Chondrocyte (in vitro differentiated cells): ENCODE measurements at regions not wholly inside any gene's neighbourhood (a gene's known extent, or its start where the extent isn't known, plus 50 kb on each side); places are given as distances from the start of the nearest gene placed in this dataset.

ENCODE experiments used
- DNase-seq: peaks from one replicate; pipeline ENCODE4 v3.0.0; 2021; ENCODE audit warnings: mixed read lengths, low spot score
- H3K27ac Mint-ChIP-seq: one replicate; pipeline ENCODE4 v1.8.0; 2021; ENCODE audit warnings: mild to moderate bottlenecking, moderate library complexity, mixed read lengths; ENCODE audit not compliant: unreplicated experiment
- H3K27me3 Mint-ChIP-seq: 2 replicates; pipeline ENCODE4 v1.8.0; 2021; ENCODE audit warnings: low read depth, mixed read lengths
- H3K36me3 Mint-ChIP-seq: 2 replicates; pipeline ENCODE4 v1.8.0; 2021; ENCODE audit warnings: low read depth, mixed read lengths
- H3K4me1 Mint-ChIP-seq: 2 replicates; pipeline ENCODE4 v1.8.0; 2021; ENCODE audit warnings: low read depth, mild to moderate bottlenecking, mixed read lengths
- H3K4me3 Mint-ChIP-seq: one replicate; pipeline ENCODE4 v1.8.0; 2021; ENCODE audit warnings: mild to moderate bottlenecking, moderate library complexity, mixed read lengths; ENCODE audit not compliant: unreplicated experiment
- H3K9me3 Mint-ChIP-seq: 2 replicates; pipeline ENCODE4 v1.8.0; 2021; ENCODE audit warnings: low read depth, mixed read lengths
- CTCF ChIP-seq: fragments of 200-600 bp; sonication (generic); IDR thresholded peaks from 2 replicates; pipeline ENCODE4 v1.5.0; 2021; ENCODE audit warnings: antibody characterized with exemption, mild to moderate bottlenecking, moderate library complexity

DNA sequence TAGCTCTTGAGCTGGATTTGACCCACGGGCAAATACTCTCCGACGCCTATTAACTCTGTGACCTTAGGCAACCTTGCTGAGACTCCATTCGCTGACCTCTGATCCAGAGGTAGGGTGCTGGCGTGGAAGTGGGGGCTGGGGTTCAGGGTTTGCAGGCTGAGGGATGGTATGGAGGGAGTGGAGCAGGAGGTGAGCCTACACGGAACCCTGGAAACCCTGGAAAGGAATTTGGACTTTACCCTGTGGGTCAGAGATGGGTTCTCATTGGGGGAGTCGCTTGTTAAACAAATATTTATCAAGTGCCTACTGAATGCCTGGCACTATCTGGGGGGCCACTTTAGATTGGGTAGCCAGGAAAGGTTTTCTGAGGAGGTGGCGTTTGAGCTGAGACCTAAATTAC is 58.2 kb upstream of the FZD7 start:
- no peak for TF ChIP-seq CTCF
- H3K27me3 Mint-ChIP-seq = peaks cover 3% of the 10 kb centered on the region
- H3K9me3 Mint-ChIP-seq = no peaks in the 10 kb centered on the region
- no peak overlapping the region for H3K4me3 Mint-ChIP-seq
- H3K36me3 Mint-ChIP-seq = no peaks in the 10 kb centered on the region
- no peak for DNase-seq
- H3K27ac Mint-ChIP-seq = no peak overlapping the region
- H3K4me1 Mint-ChIP-seq = peaks cover 25% of the 10 kb centered on the region

GRCh38 chr2:201975964-201976612 is 57.6 kb upstream of the FZD7 start:
- Mint-ChIP-seq H3K27me3 (peaks cover 3% of the 10 kb centered on the region), H3K9me3 (no peaks in the 10 kb centered on the region), H3K36me3 (no peaks in the 10 kb centered on the region), H3K27ac (no peak overlapping the region), H3K4me3 (no peak overlapping the region), H3K4me1 (peaks cover 20% of the 10 kb centered on the region)
- DNase-seq = no peak
- no peak for TF ChIP-seq CTCF

DNA sequence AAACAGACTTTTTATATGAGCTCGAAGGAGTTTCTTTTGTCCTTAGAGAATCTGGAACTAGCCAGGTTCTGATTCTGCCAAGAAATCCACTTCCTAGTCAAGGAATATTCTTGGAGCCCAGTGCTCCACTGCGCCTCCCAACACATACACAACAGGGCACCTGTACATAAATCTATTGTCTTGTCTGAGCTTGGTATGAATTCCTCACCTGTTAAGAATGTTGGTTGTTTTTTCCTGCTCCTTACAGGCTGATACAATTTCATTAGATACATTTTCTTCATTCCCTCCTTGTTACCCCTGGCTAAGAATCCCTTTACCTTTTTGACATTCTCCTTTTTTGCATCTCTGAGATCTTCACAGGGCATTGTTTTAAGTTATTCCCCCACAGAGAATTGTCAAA is 56.0 kb upstream of the FZD7 start:
- no peak for DNase-seq
- no peak for TF ChIP-seq CTCF
- Mint-ChIP-seq H3K27ac (no peak overlapping the region), H3K36me3 (no peaks in the 10 kb centered on the region), H3K4me1 (peaks cover 5% of the 10 kb centered on the region), H3K27me3 (peaks cover 3% of the 10 kb centered on the region), H3K4me3 (no peak overlapping the region), H3K9me3 (no peaks in the 10 kb centered on the region)

DNA sequence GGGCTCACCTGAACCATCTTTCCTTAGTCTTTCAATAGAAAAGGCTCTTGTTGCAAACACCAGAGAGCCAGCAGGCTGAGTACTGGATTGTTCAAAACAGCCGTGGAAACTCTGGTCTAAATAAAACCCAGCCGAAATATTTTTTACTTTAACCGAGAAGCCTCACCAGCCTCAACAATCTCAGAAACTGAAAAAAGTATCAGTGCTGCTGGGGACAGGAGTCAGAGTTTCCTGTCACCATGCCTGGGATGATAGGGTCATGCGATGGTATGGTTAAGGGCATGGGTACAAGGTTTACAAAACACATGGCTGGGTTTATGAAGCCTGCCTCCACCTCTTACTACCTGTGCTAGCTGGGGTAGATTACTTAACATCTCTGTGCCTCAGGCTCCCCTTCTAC is 55.3 kb upstream of the FZD7 start:
- Mint-ChIP-seq H3K27me3 (peaks cover 3% of the 10 kb centered on the region), H3K36me3 (no peaks in the 10 kb centered on the region), H3K4me3 (no peak overlapping the region), H3K27ac (no peak overlapping the region), H3K4me1 (peaks cover 5% of the 10 kb centered on the region), H3K9me3 (no peaks in the 10 kb centered on the region)
- no peak for DNase-seq
- no peak for TF ChIP-seq CTCF

DNA sequence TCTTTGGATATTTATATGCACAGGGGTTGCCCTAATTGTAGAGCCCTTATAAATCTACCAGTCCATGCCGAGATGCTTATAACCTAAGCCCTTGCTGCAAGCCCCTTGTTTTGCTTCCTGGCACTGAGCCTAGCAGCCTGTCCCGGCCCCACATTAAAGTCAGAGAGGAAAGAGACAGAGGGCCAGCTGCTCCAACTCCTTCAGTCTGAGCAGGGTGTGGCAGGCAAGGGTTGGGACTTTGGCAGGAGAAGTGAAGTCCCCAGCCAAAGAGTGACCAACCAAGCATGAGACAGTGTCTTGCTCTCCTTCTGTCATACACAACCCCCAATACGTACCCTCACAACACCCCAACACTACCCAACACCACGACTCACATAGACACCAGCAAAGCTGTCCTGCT is 54.7 kb upstream of the FZD7 start:
- no peak for TF ChIP-seq CTCF
- peaks cover 6% of the 10 kb centered on the region for H3K4me1 Mint-ChIP-seq
- no peaks in the 10 kb centered on the region for H3K9me3 Mint-ChIP-seq
- no peaks in the 10 kb centered on the region for H3K36me3 Mint-ChIP-seq
- H3K27ac Mint-ChIP-seq = no peak overlapping the region
- DNase-seq = no peak
- H3K4me3 Mint-ChIP-seq = no peak overlapping the region
- peaks cover 3% of the 10 kb centered on the region for H3K27me3 Mint-ChIP-seq
